Heart left ventricle (tissue), 16 donors: ENCODE measurements at regions not wholly inside any gene's neighbourhood (a gene's known extent, or its start where the extent isn't known, plus 50 kb on each side); places are given as distances from the start of the nearest gene placed in this dataset.

ENCODE experiments used
- ATAC-seq, 4 donors: fragments of 200-7000 bp; cut with Tn5 transposase; one replicate each; pipeline ENCODE4 v1.9.1; 2020 to 2022; ENCODE audit warnings: moderate library complexity in 4 of 4, mild to moderate bottlenecking in 3 of 4, moderate number of reproducible peaks in 1 of 4
- DNase-seq, 5 donors: peaks; one replicate each; pipeline ENCODE4 v3.0.0-alpha.2; 2020
- H3K27ac ChIP-seq, 12 donors: fragments of 200-600 bp; sonication (generic) in 4 of 12; one replicate each; pipeline versions ENCODE4 v1.5.0 to v1.8.0; 2016 to 2022; ENCODE audit warnings: mild to moderate bottlenecking in 2 of 12
- H3K27me3 ChIP-seq, 9 donors: fragments of 200-600 bp; sonication (generic) in 2 of 9; one replicate each; pipeline versions ENCODE4 v1.5.1 to v1.8.0; 2016 to 2022; ENCODE audit warnings: mild to moderate bottlenecking in 3 of 9
- H3K36me3 ChIP-seq, 9 donors: fragments of 200-600 bp; sonication (generic) in 2 of 9; one replicate each; pipeline versions ENCODE4 v1.5.0 to v1.8.0; 2018 to 2022; ENCODE audit warnings: mild to moderate bottlenecking in 2 of 9
- H3K4me1 ChIP-seq, 12 donors: fragments of 200-600 bp; sonication (generic) in 4 of 12; one replicate each; pipeline versions ENCODE4 v1.5.0 to v1.8.0; 2016 to 2022; ENCODE audit warnings: mild to moderate bottlenecking in 3 of 12
- H3K4me3 ChIP-seq, 12 donors: fragments of 200-600 bp; sonication (generic) in 4 of 12; one replicate each; pipeline versions ENCODE4 v1.5.0 to v1.8.0; 2017 to 2022; ENCODE audit warnings: mild to moderate bottlenecking in 9 of 12, moderate library complexity in 4 of 12
- H3K9me3 ChIP-seq, 12 donors: fragments of 200-600 bp; sonication (generic) in 4 of 12; one replicate each; pipeline versions ENCODE4 v1.5.0 to v1.8.0; 2016 to 2022; ENCODE audit warnings: mild to moderate bottlenecking in 1 of 12
- CTCF ChIP-seq, 12 donors: fragments of 200-600 bp; sonication (generic) in 4 of 12; IDR thresholded peaks; one replicate each; pipeline versions ENCODE4 v1.5.0 to v1.8.0; 2018 to 2022; ENCODE audit warnings: antibody characterized with exemption in 12 of 12, mild to moderate bottlenecking in 5 of 12
- POLR2A ChIP-seq, 2 donors: fragments of 450-650 bp; IDR thresholded peaks; one replicate each; pipeline ENCODE4 v1.6.1; 2017; ENCODE audit warnings: antibody characterized with exemption in 2 of 2, mild to moderate bottlenecking in 2 of 2, moderate library complexity in 2 of 2
- WGBS, 4 donors: extraction: QIAGEN DNeasy Blood & Tissue Kit in 2 of 4; methylation state at CpG; one replicate each; pipeline versions ENCODE4 v1.1.5 to v1.1.7; 2013 to 2018; 5-methylcytosine and 5-hydroxymethylcytosine counted together
- intact Hi-C, 10 donors: fragments of 100-400 bp; cut with DNase I; formaldehyde crosslinking; loops; one replicate each; pipeline versions ENCODE4 v1.11.1 to v1.14.2; 2022
- donor health status: ischemic (EF 13 %, LVEDD 7.1; RV severe dilation, severe dysfunction).
- donor health status: healthy with polysubstance abuse.
- donor health status: DM: no; HTN: yes; CAD: no.
- donor health status: DM: no; HTN: no; CAD: no.
- donor health status: ischemic (EF 25% LVEDD 6.9; RV normal size, moderate dysfunction).
- donor health status: ischemic (EF 25% LVEDD 5.7; RV mildly dilated, moderate dysfunction).
- donor health status: healthy.
- donor health status: DM: yes; HTN: yes; CAD: no.
- donor health status: ischemic (EF 35%, LVEDD 5.7; RV mildly dilated, moderate dysfunction).
- donor health status: nonischemic (EF 11% LVEDD 7.7; RV severe dilation, severe dysfunction).
- donor health status: DM: yes; HTN: yes; CAD: no.
- donor health status: PGD.
- donor health status: ischemic (EF 29% LVEDD 5.4; RV normal size, mild dysfunction).
- donor health status: nonischemic (EF 23%, LVEDD 6.1; RV moderate dilation, normal function).

GRCh38 chr7:26440233-26441001 is 148.8 kb downstream of the SNX10 start:
- Histone ChIP-seq H3K36me3 (no peaks in the 10 kb centered on the region), H3K4me3 (no peak overlapping the region), H3K27me3 (peaks cover 0 to 4% (median 0%) of the 10 kb centered on the region in 9 donors), H3K9me3 (no peaks in the 10 kb centered on the region), H3K27ac (no peak overlapping the region), H3K4me1 (no peaks in the 10 kb centered on the region)
- ATAC-seq (no peak), DNase-seq (no peak)
- TF ChIP-seq CTCF (IDR thresholded peaks at IDR 0.05): no peak
- no peak for TF ChIP-seq POLR2A (IDR thresholded peaks at IDR 0.05)
- intact Hi-C loops: no loop called here
- WGBS, 4 donors: 84 to 90% (median 84%) methylated on average over 7 of the region's 7 CpGs

DNA sequence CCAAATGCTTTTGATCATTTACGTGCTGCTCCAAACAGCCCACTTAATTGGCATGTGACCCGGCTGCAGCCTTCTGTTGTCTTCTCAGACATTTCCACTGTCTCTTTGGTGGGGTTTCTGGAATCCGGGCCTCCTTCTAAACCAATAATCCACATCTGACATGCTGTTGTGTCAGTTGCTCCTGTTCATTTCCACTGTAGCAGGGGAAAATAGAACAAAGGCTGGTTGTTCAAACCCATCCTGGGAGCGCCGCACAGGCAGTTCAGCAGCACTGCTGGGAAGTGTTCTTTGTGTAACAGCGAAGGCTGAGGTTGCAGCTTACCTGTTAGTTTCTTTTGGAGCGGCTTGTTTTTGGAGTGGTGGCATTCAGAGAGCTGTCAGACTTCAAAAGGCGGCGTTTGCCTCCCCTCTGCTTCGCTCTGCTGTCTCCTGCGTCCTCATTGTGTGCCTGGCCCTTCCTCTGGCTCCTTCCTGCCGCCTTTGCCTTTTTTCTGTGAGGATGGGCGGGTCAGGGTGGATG is 149.4 kb downstream of the SNX10 start:
- 66 to 76% (median 73%) methylated on average over 13 of the region's 13 CpGs for WGBS, 4 donors
- H3K36me3 ChIP-seq: no peaks in the 10 kb centered on the region
- intact Hi-C loops: no loop called here

GRCh38 chr7:26441611-26442277 is 150.1 kb downstream of the SNX10 start:
- peaks cover 0 to 4% (median 0%) of the 10 kb centered on the region in 9 donors for H3K27me3 ChIP-seq
- WGBS, 4 donors: 81 to 87% (median 83%) methylated on average over 6 to 7 of the region's 7 CpGs
- ATAC-seq (no peak), DNase-seq (no peak)
- H3K4me3 ChIP-seq: no peak overlapping the region
- no peaks in the 10 kb centered on the region for H3K9me3 ChIP-seq
- H3K27ac ChIP-seq: no peak overlapping the region
- H3K4me1 ChIP-seq: no peaks in the 10 kb centered on the region
- TF ChIP-seq POLR2A (IDR thresholded peaks at IDR 0.05) (no peak), CTCF (IDR thresholded peaks at IDR 0.05) (no peak)
- intact Hi-C loops: no loop called here
- no peaks in the 10 kb centered on the region for H3K36me3 ChIP-seq

More for the DNA sequence above, 149.4 kb downstream of the SNX10 start:
- no peak for DNase-seq
- no peak overlapping the region for H3K4me3 ChIP-seq
- peaks cover 0 to 4% (median 0%) of the 10 kb centered on the region in 9 donors for H3K27me3 ChIP-seq
- H3K9me3 ChIP-seq: no peaks in the 10 kb centered on the region
- no peak for ATAC-seq
- no peaks in the 10 kb centered on the region for H3K4me1 ChIP-seq
- no peak overlapping the region for H3K27ac ChIP-seq
- TF ChIP-seq POLR2A (IDR thresholded peaks at IDR 0.05): no peak
- TF ChIP-seq CTCF (IDR thresholded peaks at IDR 0.05): no peak

GRCh38 chr7:26443006-26443405 is 151.3 kb downstream of the SNX10 start:
- no peak for ATAC-seq
- 95 to 97% (median 97%) methylated on average over 4 of the region's 4 CpGs for WGBS, 4 donors

More at GRCh38 chr7:26443006-26443405, 151.3 kb downstream of the SNX10 start:
- intact Hi-C loops: no loop called here
- H3K4me1 ChIP-seq: no peaks in the 10 kb centered on the region
- DNase-seq: no peak
- peaks cover 0 to 4% (median 0%) of the 10 kb centered on the region in 9 donors for H3K27me3 ChIP-seq
- H3K27ac ChIP-seq: no peak overlapping the region
- H3K9me3 ChIP-seq: no peaks in the 10 kb centered on the region
- H3K36me3 ChIP-seq: no peaks in the 10 kb centered on the region
- H3K4me3 ChIP-seq: no peak overlapping the region
- TF ChIP-seq CTCF (IDR thresholded peaks at IDR 0.05) (no peak), POLR2A (IDR thresholded peaks at IDR 0.05) (no peak)
